Calu3 (cell line): ENCODE measurements at regions not wholly inside any gene's neighbourhood (a gene's known extent, or its start where the extent isn't known, plus 50 kb on each side); places are given as distances from the start of the nearest gene placed in this dataset.

Experiments
- BruUV-seq: library from RNA; stranded (reverse); fragments of 400-500 nt; replicated peaks from 2 replicates; lab custom pipeline; 2021; lab: Mats Ljungman, UMichigan
- CTCF ChIA-PET: fragments of 300-600 bp; sonication (Branson Sonifier 250); formaldehyde crosslinking; loops from one replicate; lab custom pipeline; 2022; ENCODE audit warnings: antibody characterized with exemption; lab: Charles Lee
- DNase-seq: peaks from one replicate; pipeline ENCODE4 v3.0.0; 2022
- H3K27ac Mint-ChIP-seq: one replicate; pipeline ENCODE4 v1.8.0; 2022; ENCODE audit warnings: mixed read lengths; ENCODE audit not compliant: unreplicated experiment
- H3K27me3 Mint-ChIP-seq: one replicate; pipeline ENCODE4 v1.8.0; 2022; ENCODE audit warnings: mixed read lengths; ENCODE audit not compliant: unreplicated experiment
- H3K36me3 Mint-ChIP-seq: one replicate; pipeline ENCODE4 v1.8.0; 2022; ENCODE audit warnings: mild to moderate bottlenecking, moderate library complexity, mixed read lengths; ENCODE audit not compliant: insufficient read depth, unreplicated experiment
- H3K4me1 Mint-ChIP-seq: one replicate; pipeline ENCODE4 v1.8.0; 2022; ENCODE audit warnings: mild to moderate bottlenecking, low read depth, mixed read lengths; ENCODE audit not compliant: unreplicated experiment
- H3K4me3 Mint-ChIP-seq: one replicate; pipeline ENCODE4 v1.8.0; 2022; ENCODE audit warnings: mild to moderate bottlenecking, low read depth, moderate library complexity, mixed read lengths; ENCODE audit not compliant: unreplicated experiment
- H3K9me3 Mint-ChIP-seq: one replicate; pipeline ENCODE4 v1.8.0; 2022; ENCODE audit warnings: low read depth, mixed read lengths; ENCODE audit not compliant: unreplicated experiment
- intact Hi-C: fragments of 100-400 bp; cut with micrococcal nuclease; formaldehyde crosslinking; loops from one replicate; pipeline ENCODE4 v1.10.0; 2022; ENCODE audit not compliant: unreplicated experiment
- TF ChIP-seq, protein P1 (sequence below): fragments of 200-600 bp; IDR thresholded peaks from one replicate; pipeline ENCODE4 v1.8.0; 2022; ENCODE audit warnings: antibody characterized with exemption; ENCODE audit not compliant: unreplicated experiment

DNA sequence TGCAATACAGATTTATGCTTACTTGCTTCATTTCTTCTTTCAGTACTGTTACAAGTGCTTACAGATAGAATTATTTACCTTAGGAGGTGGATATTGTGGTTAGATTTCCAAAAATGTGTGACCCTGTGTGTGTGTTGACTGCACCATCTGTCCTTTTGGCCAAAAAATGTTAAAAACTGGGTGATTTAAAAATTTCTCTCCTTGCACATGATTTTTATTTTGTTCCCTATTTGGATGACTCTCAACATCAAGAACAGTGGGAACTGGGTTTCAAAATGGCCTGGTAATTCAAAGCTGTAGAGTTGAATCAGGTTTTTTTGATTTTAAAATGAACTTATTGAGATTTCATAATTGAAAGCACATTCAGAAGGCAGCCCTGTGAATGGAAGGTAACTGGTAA is 1132.9 kb downstream of the RAPGEF2 start:
- H3K27ac Mint-ChIP-seq, result no peak overlapping the region
- no TSS peak for BruUV-seq
- CTCF ChIA-PET, result no interaction called here

DNA sequence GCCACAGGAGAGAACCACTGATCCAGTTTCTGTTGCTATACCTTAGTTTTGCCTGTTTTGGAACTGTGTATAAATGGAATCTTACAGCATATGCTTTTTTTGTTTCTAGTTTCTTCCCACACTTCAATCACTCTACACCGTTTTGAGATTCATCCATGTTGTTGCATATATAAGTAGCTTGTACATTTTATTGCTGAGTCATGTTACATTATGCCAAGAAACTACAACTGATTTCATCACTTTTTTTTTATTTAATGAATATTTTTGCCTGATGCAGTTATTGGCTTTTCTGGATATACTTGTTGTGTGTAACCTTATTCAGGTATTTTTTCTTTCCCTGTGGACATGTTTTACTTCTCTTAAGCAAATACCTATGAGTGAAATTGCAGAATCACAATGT is 1135.9 kb downstream of the RAPGEF2 start:
- BruUV-seq, result no TSS peak
- Mint-ChIP-seq H3K4me1 (no peaks in the 10 kb centered on the region), H3K9me3 (peaks cover 1% of the 10 kb centered on the region), H3K4me3 (no peak overlapping the region), H3K27me3 (no peaks in the 10 kb centered on the region), H3K36me3 (no peaks in the 10 kb centered on the region), H3K27ac (no peak overlapping the region)
- TF ChIP-seq, protein P1, sequence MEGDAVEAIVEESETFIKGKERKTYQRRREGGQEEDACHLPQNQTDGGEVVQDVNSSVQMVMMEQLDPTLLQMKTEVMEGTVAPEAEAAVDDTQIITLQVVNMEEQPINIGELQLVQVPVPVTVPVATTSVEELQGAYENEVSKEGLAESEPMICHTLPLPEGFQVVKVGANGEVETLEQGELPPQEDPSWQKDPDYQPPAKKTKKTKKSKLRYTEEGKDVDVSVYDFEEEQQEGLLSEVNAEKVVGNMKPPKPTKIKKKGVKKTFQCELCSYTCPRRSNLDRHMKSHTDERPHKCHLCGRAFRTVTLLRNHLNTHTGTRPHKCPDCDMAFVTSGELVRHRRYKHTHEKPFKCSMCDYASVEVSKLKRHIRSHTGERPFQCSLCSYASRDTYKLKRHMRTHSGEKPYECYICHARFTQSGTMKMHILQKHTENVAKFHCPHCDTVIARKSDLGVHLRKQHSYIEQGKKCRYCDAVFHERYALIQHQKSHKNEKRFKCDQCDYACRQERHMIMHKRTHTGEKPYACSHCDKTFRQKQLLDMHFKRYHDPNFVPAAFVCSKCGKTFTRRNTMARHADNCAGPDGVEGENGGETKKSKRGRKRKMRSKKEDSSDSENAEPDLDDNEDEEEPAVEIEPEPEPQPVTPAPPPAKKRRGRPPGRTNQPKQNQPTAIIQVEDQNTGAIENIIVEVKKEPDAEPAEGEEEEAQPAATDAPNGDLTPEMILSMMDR, result no peak
- DNase-seq, result no peak
- intact Hi-C loops, result no loop called here
- CTCF ChIA-PET, result no interaction called here

More for the DNA sequence above, 1132.9 kb downstream of the RAPGEF2 start:
- Mint-ChIP-seq H3K27me3 (no peaks in the 10 kb centered on the region), H3K4me1 (no peaks in the 10 kb centered on the region), H3K9me3 (no peaks in the 10 kb centered on the region), H3K36me3 (no peaks in the 10 kb centered on the region), H3K4me3 (no peak overlapping the region)
- intact Hi-C loops, result no loop called here
- no peak for DNase-seq
- TF ChIP-seq, protein P1, result no peak

DNA sequence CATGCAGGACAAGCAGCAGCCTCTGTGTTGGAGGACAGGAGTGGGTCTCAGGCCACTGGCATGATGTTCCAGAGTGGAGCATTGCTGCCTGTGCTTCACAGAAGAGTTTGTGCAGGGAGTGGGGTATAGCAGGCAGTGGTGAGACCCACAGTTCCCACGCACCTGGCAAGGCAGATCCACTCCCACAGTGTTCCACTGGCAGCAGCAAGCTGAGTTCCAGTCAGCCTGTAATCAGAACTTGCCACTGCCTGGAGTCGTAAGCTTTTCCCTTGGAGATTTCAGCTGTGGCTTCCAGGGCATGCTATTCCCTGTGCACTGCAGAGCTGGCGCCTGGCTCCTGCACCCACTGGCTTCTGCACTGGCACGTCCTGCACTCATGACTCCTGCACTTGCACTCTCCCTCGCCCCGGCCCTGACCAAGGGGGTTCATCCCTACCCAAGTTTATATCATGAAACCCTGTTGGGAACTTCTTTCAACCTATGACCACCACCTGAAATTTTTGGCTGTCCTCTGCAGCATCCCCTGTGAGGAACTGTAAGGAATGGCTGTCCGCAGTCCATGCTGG is 1144.3 kb downstream of the RAPGEF2 start:
- no peaks in the 10 kb centered on the region for H3K4me1 Mint-ChIP-seq
- no TSS peak for BruUV-seq
- CTCF ChIA-PET, result no interaction called here

DNA sequence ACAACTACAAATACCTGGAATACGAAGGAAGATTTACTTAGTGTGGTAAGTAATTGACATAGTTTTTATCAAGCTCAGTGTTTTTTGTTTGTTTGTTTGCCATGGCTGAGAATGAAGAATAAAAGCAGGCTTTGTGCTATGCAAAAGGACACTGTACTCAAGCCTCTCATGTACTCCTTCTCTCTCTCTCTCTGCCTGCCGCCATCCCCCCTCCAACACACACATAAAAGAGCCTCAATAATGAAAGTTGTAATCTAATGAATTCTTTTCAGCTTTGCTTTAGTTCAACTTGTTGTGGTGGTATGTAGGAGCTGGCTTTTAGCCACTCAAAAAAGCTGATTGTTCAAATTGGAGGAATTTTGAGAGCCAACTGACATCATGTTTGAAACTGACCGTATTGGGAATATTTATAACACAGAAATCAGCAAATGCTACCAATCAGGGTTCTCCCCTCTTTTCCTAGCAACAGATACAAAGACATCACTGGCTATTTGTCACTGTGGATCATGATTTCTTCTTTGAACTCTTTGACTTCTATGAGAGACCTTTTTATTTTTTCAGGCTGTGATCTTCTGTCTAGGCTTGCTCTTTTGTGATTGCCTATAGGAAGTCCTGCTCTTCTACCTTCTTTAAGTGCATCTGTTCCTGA is 1148.8 kb downstream of the RAPGEF2 start:
- H3K27me3 Mint-ChIP-seq, result no peaks in the 10 kb centered on the region
- no TSS peak for BruUV-seq
- no peaks in the 10 kb centered on the region for H3K9me3 Mint-ChIP-seq
- H3K36me3 Mint-ChIP-seq, result no peaks in the 10 kb centered on the region
- CTCF ChIA-PET, result no interaction called here
- H3K27ac Mint-ChIP-seq, result no peak overlapping the region
- H3K4me3 Mint-ChIP-seq, result no peak overlapping the region
- TF ChIP-seq, protein P1, result no peak
- intact Hi-C loops, result no loop called here
- H3K4me1 Mint-ChIP-seq, result no peaks in the 10 kb centered on the region
- no peak for DNase-seq

More for the DNA sequence above, 1144.3 kb downstream of the RAPGEF2 start:
- TF ChIP-seq, protein P1, result no peak
- Mint-ChIP-seq H3K27me3 (no peaks in the 10 kb centered on the region), H3K9me3 (peaks cover 3% of the 10 kb centered on the region), H3K36me3 (no peaks in the 10 kb centered on the region), H3K27ac (no peak overlapping the region), H3K4me3 (no peak overlapping the region)
- intact Hi-C loops, result no loop called here
- DNase-seq, result no peak
